ENCODE measurements at regions not wholly inside any gene's neighbourhood (a gene's known extent, or its start where the extent isn't known, plus 50 kb on each side); places are given as distances from the start of the nearest gene placed in this dataset.
"Not testable (repeated sequence)": the region's sequence is repeated elsewhere in the genome, so short reads cannot be mapped to it uniquely, and the experiment has no call there.

DNA sequence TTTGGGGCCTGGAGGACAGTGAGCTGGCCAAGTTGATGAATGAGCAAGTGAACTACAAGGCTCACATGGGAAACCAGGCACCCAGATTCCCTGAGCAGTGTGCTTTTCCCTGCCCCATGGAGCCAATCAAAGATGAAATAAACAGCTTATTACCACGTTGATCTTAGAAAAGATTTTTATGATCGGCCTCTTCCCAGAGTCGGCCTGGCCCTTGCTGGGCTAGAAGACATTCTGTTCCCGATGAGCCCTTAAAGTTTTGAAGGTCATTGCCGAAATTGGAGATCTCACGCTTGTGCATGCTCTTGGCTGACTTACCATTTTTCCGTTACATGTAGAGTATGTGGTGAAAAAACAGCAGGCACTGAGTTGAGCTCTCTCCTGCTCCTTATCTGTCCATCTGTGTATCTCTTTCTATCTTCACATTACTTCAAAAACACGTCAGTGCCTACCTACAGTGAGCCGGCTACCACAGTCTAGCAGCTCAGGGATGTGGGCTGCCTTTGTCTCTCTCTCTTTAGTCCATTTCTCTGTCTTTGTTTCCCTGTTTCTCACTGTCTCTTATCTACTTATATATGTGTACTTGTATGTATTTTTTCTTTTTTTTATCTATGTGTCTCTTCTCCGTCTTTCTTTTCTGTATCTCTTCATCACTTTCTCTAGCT is 248.8 kb upstream of the USP24 start:
- no peak for DNase-seq (ENCODE audit: low read depth)

DNA sequence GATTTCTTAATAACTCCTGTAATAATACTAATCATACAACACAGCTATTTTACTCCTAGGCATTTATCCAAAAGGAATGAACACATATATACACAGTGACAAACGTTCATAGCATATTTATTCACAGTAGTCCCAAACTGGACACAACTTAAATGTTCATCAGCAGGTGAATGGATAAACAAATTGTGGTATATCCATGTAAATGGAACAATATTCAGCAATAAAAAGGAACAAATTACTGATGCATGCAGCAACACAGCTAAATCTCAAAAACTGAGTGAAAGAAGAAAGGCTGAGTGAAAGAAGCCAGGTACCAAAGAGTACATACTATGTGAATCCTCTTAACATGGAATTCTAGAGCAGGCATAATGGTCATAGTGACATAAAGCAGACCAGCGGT is 242.7 kb upstream of the USP24 start:
- DNase-seq (ENCODE audit: low read depth), result no peak

DNA sequence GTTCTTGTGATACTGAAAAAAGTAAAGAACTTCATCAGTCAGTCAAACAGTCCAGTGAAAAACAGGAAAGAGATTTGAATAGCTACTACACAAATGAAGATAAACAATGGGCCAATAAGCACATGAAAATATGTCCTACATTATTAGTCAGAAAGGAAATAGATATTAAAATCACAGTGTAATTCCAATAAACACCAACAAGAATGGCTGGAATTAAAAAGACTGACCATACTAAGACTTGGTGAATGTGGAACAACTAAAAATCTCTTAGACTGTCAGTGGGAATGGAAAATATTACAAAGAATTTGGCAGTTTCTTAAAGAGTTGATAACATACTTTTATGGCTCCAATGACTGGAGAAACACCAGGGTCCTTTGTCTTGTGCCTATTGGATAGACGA is 241.8 kb upstream of the USP24 start:
- DNase-seq (ENCODE audit: low read depth), result no peak

DNA sequence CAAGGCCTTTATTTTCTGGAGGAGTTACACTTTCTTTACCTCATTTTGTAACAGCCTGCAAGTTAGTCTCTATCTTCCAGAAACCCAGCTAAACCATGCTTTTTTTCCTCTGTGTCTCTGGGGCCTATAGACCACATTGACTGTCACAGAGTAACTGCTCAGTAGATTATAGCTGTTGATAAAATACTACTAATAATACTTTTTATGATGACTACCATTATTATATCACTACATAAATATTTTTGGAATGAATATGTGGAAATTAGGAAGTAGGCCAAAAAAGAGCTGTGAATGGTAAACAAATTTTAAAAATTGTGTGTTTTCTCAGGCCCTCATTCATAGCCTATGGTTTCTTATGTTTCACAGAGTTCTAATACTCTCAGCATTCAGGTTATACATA is 233.1 kb upstream of the USP24 start:
- DNase-seq (ENCODE audit: low read depth), result no peak

DNA sequence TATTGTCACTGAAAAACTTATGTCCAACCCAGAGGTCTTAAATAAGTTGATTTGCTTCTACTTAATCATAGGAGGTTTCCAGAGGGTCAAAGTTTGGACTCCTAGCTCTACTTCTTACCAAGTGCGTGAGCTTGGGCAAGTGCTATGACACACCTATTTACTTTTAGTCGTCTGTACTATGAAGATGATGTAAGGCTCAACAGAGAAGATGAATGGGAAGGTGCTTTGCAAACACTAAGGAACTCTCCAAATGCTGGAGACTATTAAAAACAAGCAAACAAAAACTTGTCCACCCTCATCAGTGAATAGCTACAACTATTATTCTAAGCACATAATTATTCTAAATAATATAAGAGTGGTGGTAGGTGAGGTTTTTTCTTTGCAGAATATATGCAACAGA is 232.3 kb upstream of the USP24 start:
- no peak for DNase-seq (ENCODE audit: low read depth)

DNA sequence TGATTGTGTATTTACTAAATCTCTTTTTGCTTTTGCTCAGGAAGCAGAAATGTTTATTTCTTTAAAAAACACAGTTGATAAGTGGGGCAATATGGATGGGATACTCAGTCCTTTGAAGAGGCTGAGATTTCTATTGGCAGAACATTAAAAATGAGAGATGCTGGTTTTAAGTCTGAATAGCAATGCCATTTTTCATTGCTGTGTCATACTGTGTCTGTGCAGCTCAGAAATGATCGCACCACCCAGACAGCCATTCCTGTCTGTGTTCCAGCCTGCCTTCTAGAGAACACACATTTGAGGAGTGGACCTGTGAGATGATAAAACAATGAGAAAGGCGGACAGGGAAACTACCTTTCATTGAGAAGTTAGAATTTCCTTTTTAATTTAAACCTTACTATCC is 231.2 kb upstream of the USP24 start:
- DNase-seq (ENCODE audit: low read depth), result peak; percentile 34

DNA sequence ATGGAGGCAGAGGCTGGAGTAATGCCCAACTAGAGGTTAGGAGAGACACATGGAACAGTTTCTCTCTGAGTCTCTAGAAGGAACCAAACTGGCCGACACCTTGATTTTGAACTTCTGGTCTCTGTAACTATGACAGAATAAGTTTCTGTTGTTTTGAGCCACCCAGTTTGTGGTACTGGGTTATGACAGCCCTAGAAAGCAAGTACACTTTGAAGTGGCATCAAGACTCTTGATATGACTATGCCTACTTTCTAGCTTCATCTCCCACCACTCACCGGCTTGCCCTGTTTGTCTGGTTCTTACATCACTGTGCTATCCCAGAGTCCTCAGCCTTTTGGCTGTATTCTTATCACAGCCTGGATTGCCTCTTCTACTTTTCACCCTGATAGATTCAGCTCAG is 230.3 kb upstream of the USP24 start:
- no peak for DNase-seq (ENCODE audit: low read depth)

DNA sequence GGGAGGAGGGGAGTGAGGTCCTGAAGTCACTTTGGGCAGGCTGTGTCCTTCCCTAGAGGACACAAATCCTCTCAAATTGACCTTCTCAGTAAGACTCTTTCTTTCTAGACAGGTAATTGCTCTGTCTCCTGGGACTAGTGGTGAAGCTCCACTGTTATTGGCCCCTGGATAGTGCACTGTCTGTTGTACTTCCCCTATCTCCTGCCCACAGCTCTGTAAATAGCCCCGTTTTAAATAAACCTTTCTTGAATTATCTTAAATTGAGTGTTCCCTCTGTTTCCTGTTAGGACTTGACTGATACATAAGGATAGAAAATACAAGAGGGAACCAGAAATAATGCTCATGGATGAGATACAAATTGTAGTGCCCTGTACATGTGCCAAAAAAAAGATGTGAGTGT is 229.5 kb upstream of the USP24 start:
- no peak for DNase-seq (ENCODE audit: low read depth)

DNA sequence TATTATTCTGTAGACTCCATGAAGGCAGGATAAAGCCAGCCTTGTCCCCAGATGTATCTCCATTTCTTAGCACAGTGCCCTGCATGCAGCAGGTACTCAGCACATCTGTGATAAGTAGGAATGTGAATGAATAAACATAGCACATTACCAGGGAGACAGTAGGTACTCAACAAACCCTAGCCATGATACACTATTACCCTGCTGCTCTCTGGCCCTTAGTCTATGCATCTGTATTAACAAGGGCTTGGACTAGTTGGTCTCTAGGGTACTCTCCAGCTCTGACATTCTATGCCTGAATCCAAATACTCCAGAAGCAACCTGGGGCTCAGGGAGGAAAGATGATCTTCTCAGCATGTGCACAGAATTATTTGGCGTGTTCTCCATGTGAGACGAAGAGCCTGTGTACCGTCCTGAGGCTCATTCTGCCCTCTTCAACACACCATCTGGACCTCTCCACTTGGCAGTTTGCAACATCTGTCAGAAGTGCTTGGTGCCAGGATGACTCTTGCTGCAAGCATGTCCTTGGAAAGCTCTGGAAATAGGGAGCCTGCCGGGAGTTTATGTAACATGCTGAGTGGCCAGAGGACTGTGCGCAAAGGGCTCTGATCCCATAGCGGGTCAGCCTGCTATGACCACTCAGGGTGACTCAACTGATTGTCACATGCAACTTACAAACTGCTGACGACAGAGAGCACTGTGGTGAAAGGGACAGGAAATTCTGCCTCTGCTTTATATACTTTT is 228.2 kb upstream of the USP24 start:
- peak; percentile 99 for DNase-seq (ENCODE audit: low read depth)

DNA sequence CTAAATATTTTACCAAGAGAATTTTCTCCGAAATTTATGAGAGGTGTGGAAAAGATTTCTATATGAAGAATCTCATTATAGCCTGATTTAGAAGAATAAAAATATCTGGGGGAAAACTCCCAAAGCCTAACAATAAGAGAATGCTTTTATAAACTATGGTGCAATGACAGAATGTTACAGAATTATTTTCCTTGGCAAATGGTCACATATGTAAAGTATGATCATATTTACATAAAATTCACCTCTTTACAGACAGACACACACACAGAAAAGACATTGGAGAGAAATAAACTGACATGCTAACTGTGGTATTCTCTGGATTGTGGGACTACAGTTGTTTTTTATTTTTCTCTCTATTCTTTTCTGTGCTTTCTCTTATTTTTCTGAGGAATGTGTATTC is 226.3 kb upstream of the USP24 start:
- no peak for DNase-seq (ENCODE audit: low read depth)

DNA sequence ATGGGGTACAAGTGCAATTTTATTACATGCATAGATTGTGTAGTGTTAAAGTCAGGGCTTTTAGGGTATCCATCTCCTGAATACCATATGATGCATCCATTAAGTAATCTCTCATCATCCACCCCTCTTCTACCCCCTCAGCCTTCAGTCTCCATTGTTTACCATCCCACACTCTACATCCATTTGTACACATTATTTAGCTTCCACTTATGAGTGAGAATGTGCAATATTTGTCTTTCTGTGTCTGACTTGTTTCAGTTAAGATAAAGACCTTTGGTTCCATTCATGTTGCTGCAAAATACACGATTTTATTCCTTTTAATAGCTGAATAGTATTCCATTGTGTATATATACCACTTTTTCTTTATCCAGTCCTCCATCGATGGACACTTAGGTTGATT is 222.5 kb upstream of the USP24 start:
- no peak for DNase-seq (ENCODE audit: low read depth)

DNA sequence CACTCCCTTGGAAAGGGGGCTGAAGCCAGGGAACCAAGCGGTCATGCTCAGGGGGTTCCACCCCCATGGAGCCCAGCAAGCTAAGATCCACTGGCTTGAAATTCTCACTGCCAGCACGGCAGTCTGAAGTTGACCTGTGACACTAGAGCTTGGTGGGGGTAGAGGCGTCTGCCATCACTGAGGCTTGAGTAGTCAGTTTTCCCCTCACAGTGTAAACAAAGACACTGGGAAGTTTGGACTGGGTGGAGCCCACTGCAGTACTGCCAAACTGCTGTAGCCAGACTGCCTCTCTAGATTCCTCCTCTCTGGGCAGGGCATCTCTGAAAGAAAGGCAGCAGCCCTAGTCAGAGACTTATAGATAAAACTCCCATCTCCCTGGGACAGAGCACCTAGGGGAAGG is 215.6 kb upstream of the USP24 start:
- DNase-seq (ENCODE audit: low read depth), result not testable (repeated sequence)

DNA sequence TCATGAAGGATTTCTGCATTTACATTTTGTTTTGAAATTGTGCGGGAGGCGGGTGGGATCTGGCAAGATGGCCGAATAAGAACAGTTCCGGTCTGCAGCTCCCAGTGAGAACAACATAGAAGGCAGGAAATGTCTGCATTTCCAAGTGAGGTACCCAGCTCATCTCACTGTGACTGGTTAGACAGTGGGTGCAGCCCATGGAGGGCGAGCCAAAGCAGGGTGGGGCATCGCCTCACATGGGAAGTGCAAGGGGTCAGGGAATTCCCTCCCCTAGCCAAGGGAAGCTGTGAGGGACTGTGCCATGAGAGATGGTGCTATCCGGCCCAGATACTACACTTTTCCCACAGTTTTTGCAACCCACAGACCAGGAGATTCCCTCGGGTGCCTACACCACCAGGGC is 215.0 kb upstream of the USP24 start:
- DNase-seq (ENCODE audit: low read depth), result not testable (repeated sequence)

DNA sequence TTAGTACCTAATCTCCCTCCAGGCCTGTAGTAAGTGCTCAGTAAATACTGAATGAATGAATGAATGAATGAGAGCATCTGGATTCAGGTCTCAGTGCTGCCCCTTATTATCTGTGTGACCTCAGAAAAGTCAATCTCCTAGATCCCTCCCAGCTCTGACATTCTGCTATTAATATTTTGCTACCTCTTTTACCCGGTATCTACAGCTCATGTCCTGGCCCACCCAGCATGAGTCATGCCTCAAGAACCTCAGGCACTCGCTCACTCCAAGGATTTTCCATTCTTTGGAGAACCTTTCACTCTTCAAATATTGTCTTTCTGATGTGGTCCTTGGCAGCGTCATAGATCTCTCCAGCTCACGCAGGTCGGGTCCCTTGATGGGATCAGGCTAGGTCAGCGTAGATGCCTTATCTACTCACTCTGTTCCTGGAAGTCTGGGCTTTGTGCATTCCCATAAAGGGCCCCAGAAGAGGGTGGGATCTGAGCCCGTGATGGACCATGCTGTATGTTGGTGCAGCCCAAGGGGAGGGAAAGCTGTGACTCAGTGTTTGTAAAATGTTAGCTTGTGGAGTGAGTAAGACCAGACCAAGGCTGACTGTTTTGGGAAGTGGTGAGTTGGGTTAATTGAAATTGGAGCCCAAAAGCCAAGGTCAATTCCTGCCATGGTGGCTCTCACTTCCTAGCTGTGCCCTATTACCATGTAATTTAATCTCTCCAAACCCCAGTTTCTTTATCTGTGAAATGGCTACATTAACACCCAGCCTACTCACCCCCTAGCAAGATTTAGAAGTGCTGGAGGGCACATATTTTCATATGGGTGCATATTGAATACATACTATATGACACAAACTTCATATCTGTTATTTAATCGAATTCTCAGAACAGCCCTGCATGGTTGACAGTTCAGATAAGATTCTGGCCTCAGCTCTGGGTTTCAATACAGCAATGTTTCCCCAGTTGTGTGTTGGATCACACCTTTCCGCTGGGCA is 214.1 kb upstream of the USP24 start:
- DNase-seq (ENCODE audit: low read depth), result peak; percentile 99

DNA sequence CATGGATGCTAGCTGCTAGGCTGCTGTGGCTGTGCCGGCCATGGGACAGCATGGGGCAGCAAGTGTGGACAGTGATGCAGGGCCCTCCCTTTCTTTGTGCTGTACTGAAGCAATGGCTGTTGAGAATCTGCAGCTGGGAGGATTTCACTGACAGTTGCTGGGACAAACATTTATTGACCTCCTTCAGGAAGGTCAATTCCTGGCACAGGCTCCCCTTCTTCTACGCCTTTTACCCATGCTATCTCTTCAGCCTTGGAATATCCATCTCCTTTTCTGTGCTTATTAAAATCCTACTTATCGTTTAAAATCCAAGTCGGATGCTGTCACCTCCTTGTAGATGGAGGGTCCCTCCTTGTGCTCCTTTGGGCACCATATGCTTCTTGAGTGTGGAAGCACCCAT is 213.1 kb upstream of the USP24 start:
- no peak for DNase-seq (ENCODE audit: low read depth)

DNA sequence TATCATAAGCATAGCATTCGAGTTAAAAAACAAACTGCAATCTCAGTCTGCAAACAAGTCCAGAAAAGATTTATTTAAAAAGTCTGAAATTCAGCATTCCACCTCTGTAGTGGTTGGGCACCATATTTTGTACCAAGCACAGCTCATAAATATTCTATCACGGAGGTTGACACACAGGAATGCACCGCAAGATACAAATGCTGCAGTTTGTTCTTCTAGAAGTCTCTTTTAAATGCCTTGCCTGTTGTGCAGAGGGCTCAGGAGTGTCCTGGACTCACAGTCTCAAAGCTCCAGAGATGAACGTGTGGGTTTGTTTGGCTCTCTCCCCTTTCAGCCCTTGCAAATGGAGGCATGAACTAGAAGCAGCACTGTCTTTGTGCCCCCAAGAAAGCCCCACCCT is 212.4 kb upstream of the USP24 start:
- no peak for DNase-seq (ENCODE audit: low read depth)

DNA sequence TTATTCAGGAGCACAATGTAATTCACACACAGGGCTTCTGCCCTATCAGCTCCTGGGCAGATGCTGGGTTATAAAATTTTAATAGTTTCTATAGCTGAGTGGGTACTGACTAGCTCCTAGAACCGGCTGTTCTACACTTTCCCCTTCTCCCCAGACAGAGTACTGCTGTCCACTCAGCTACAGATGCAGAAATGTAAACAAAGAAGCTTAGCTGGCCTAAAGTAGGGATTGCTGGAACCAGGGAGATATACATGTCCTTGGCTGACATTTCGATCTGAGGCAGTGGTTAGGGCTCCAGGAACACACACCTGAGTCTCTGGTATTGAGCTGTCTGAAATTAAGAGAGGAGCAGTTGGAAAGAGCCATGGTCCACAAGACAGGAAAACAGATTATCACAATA is 211.5 kb upstream of the USP24 start:
- no peak for DNase-seq (ENCODE audit: low read depth)

DNA sequence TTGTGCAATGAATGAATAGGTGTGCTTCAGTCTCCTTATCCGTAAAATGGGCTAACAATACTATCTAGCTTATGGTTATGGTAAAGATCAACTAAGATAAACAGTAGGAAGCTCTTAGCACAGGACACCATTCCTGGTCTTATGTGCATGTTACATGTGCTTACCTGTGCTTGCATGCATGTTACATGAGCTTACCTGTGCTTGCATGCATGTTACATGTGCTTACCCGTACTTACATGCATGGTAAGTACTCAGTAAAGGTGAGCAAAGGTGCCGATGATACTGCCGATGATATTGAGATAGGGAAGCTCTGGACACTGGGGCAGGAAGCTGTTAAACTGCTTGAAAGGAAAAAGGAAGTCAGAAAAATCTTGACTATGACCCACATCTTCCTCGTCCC is 211.0 kb upstream of the USP24 start:
- no peak for DNase-seq (ENCODE audit: low read depth)

DNA sequence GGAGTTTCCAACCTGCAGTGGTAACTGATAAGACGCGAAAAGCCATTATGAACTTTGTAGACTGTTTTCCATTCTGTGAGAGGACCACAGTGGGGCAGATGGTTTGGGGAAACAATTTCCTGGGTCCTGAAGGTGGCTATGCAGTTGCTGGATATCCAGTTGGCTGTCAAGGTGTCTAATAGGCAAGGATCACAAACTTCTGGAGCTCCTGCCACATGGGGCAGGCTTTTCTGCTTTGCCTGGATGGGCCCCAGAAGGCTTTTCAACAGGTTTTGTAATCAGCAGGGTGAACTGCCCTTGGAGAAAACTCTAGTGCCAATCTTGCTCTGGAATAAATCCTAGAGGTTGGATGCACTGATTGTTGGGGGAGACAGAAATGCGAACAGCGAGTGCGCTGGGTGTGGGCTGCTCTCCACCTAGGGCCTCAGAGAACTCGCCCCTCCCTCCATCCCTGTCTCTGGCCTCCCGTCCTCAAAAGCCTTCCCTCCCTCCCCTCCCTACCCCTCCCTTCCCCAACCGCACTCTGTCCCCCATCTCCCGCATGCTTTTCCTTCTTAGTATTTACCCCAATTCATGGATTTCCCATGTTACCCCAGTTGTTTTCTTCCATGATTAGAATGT is 210.3 kb upstream of the USP24 start:
- no peak for DNase-seq (ENCODE audit: low read depth)

DNA sequence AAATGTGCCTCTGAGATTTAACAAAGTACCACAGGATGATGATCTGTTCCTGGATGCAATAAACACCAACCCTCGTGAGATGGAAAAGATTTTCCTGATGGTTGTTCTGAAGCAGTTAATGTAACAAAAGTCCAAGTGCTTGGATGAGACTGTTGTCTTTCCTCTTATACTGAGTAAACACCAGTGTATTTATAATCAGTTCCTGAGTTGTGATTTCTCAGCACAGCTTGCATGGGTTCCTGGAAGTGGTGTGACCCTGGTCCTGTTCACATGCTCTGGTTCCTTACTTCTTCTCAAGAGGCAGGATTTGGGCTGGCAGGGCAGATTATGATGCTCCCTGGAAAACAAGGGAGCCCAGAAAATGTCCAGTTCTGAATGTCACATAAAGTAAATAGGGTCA is 208.2 kb upstream of the USP24 start:
- no peak for DNase-seq (ENCODE audit: low read depth)

DNA sequence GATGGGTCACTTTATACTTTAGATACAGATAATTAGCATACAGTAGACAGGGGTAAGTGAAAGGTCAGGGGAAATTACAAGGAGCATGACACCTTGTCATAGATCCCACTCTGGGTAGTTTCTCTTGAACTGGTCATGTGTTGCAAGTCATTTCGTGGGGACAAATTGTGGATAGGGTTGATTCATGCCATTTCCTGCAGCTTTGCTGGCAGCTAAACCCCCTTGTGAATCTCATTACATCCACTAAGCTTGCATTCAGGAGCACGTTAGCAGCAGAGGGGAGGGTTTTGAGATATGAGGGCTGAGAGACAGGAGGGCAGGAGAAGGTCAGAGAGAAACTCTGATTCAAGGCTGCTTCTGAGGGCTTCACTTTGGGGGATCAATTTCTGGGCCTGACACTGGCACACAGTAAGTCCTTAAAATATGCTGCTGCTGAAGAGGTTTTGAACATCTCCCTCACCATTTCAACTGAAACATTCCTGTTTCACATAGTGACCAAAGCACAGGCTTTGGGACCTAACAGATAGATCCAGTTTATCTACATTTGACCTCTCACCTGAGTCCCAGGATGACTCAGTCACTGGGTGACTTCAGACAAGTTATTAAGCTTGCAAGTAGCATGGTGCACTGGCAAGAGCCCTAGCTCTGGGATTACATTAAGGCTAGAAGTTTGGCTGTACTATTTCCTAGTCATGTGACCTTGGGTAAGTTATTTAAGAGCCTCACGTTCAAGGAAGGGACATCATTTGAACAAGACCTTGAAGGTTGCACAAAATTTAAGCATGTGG is 206.0 kb upstream of the USP24 start:
- DNase-seq (ENCODE audit: low read depth), result peak; percentile 40

DNA sequence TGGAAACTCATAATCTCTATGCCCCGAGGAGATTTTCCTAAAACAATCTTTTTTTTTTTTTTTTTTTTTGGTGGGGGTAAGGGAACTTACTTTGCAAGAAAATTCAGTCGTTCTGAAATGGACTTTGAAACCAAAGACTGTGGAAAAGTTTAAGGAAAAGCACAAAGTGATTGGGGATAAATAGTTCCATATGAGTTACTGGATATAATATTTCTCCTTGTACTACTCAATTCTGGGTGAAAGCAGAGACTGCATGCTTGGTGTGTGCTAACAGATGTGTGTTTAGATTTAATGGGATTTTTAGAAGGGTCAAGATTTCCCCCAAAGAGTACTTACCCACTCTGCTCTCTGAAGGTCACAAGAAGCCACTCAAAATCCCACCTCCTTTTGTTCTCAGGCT is 204.9 kb upstream of the USP24 start:
- DNase-seq (ENCODE audit: low read depth), result no peak

All from stromal cell of bone marrow (primary cell).